Panc1 (cell line): ENCODE measurements at regions not wholly inside any gene's neighbourhood (a gene's known extent, or its start where the extent isn't known, plus 50 kb on each side); places are given as distances from the start of the nearest gene placed in this dataset.

Source experiments
- ATAC-seq: fragments of 200-7000 bp; cut with Tn5 transposase; 2 replicates; pipeline ENCODE4 v1.9.1; 2020; ENCODE audit warnings: mild to moderate bottlenecking, moderate library complexity
- BruUV-seq: library from RNA; stranded (reverse); fragments of 400-500 nt; replicated peaks from 2 replicates; lab custom pipeline; 2021; lab: Mats Ljungman, UMichigan
- CTCF ChIA-PET: fragments of 300-600 bp; sonication (Branson Sonifier 250); formaldehyde crosslinking; loops from one replicate; lab custom pipeline; 2022; ENCODE audit warnings: antibody characterized with exemption; lab: Charles Lee
- POLR2A ChIA-PET: fragments of 300-600 bp; sonication (Branson Sonifier 250); formaldehyde crosslinking; loops from one replicate; lab custom pipeline; 2022; ENCODE audit warnings: antibody characterized with exemption; lab: Charles Lee
- DNase-seq: peaks from one replicate; pipeline ENCODE4 v3.0.0-alpha.2; 2010; ENCODE audit warnings: low read depth, low spot score
- H3K27ac ChIP-seq: 2 replicates; pipeline ENCODE4 v1.5.1; 2011; ENCODE audit warnings: mild to moderate bottlenecking, low read length, inconsistent platforms
- H3K27me3 ChIP-seq: fragments of 200-500 bp; sonication (Bioruptor generic); 2 replicates; pipeline ENCODE4 v1.6.0; 2014; ENCODE audit warnings: low read length, inconsistent platforms; ENCODE audit not compliant: control insufficient read depth, insufficient read depth
- H3K36me3 ChIP-seq: fragments of 200-500 bp; sonication (Bioruptor generic); 2 replicates; pipeline ENCODE4 v1.5.1; 2014; ENCODE audit warnings: inconsistent platforms, mild to moderate bottlenecking, low read length, moderate library complexity; ENCODE audit not compliant: control insufficient read depth, insufficient read depth
- H3K4me1 ChIP-seq: 2 replicates; pipeline ENCODE4 v1.5.1; 2011; ENCODE audit warnings: inconsistent platforms, mild to moderate bottlenecking, low read length, moderate library complexity; ENCODE audit not compliant: control insufficient read depth, insufficient read depth
- H3K4me3 ChIP-seq, 2 experiments: 2 replicates each; pipeline ENCODE4 v1.5.1; 2011 to 2012; ENCODE audit warnings: low read depth in 2 of 2, low read length in 2 of 2, mild to moderate bottlenecking in 2 of 2, inconsistent platforms in 1 of 2, moderate library complexity in 1 of 2
- H3K9me3 ChIP-seq: fragments of 200-500 bp; sonication (Bioruptor generic); 2 replicates; pipeline ENCODE4 v1.5.1; 2014; ENCODE audit warnings: low read depth, mild to moderate bottlenecking, inconsistent platforms, low read length, moderate library complexity; ENCODE audit not compliant: control insufficient read depth, insufficient read depth
- POLR2AphosphoS5 ChIP-seq: IDR thresholded peaks from 2 replicates; pipeline ENCODE4 v1.6.1; 2012; ENCODE audit warnings: mild to moderate bottlenecking, low read depth, low read length, moderate library complexity
- REST ChIP-seq, 2 experiments: IDR thresholded peaks; 2 replicates each; pipeline ENCODE4 v1.6.1; 2011 to 2012; ENCODE audit warnings: low read depth in 2 of 2, control low read depth in 1 of 2, low read length in 1 of 2, mild to moderate bottlenecking in 1 of 2, moderate library complexity in 1 of 2; ENCODE audit not compliant: insufficient read depth in 1 of 2
- SIN3A ChIP-seq: IDR thresholded peaks from 2 replicates; pipeline ENCODE4 v1.6.1; 2012; ENCODE audit warnings: low read depth, mild to moderate bottlenecking, low read length, moderate library complexity, borderline replicate concordance; ENCODE audit not compliant: insufficient read depth
- TCF7L2 ChIP-seq: IDR thresholded peaks from 2 replicates; pipeline ENCODE4 v1.6.1; 2011; ENCODE audit warnings: mild to moderate bottlenecking, low read depth, low read length, inconsistent platforms
- in situ Hi-C: cut with HindIII; loops from 2 replicates; pipeline ENCODE4 v1.10.0; 2016; ENCODE audit warnings: low sequenced_read_pairs, low pct_unique_long_range_greater_than_20kb
- intact Hi-C: fragments of 100-400 bp; cut with micrococcal nuclease; formaldehyde crosslinking; loops from one replicate; pipeline ENCODE4 v1.10.0; 2022; ENCODE audit not compliant: unreplicated experiment
- TF ChIP-seq, protein P1 (sequence below): fragments of 450-650 bp; IDR thresholded peaks from 2 replicates; pipeline ENCODE4 v1.5.1; 2017; ENCODE audit warnings: mild to moderate bottlenecking

GRCh38 chr19:31804668-31805067 is 455.4 kb upstream of the TSHZ3 start:
- no TSS peak for BruUV-seq
- ChIA-PET POLR2A (no interaction called here), CTCF (no interaction called here)
- no peaks in the 10 kb centered on the region for H3K36me3 ChIP-seq
- in situ Hi-C loops, result no loop called here
- H3K4me3 ChIP-seq, result no peak overlapping the region
- H3K9me3 ChIP-seq, result no peaks in the 10 kb centered on the region
- H3K4me1 ChIP-seq, result no peaks in the 10 kb centered on the region
- H3K27ac ChIP-seq, result no peak overlapping the region
- TF ChIP-seq REST (IDR thresholded peaks at IDR 0.05; ENCODE audit: insufficient read depth in 1 of 2, low read depth in 2 of 2, low read length in 1 of 2) (no peak), SIN3A (no peak)
- TF ChIP-seq, protein P1, sequence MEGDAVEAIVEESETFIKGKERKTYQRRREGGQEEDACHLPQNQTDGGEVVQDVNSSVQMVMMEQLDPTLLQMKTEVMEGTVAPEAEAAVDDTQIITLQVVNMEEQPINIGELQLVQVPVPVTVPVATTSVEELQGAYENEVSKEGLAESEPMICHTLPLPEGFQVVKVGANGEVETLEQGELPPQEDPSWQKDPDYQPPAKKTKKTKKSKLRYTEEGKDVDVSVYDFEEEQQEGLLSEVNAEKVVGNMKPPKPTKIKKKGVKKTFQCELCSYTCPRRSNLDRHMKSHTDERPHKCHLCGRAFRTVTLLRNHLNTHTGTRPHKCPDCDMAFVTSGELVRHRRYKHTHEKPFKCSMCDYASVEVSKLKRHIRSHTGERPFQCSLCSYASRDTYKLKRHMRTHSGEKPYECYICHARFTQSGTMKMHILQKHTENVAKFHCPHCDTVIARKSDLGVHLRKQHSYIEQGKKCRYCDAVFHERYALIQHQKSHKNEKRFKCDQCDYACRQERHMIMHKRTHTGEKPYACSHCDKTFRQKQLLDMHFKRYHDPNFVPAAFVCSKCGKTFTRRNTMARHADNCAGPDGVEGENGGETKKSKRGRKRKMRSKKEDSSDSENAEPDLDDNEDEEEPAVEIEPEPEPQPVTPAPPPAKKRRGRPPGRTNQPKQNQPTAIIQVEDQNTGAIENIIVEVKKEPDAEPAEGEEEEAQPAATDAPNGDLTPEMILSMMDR, result no peak
- DNase-seq (no peak), ATAC-seq (no peak)
- no peaks in the 10 kb centered on the region for H3K27me3 ChIP-seq
- intact Hi-C loops, result no loop called here

- ChIA-PET CTCF (no interaction called here), POLR2A (no interaction called here)
- BruUV-seq, result no TSS peak
- ATAC-seq, result no peak
- in situ Hi-C loops, result no loop called here
- TF ChIP-seq REST (IDR thresholded peaks at IDR 0.05; ENCODE audit: insufficient read depth in 1 of 2, low read depth in 2 of 2, low read length in 1 of 2) (no peak), TCF7L2 (no peak), POLR2AphosphoS5 (no peak), SIN3A (no peak)
- TF ChIP-seq, protein P1, result no peak
- Histone ChIP-seq H3K9me3 (no peaks in the 10 kb centered on the region), H3K27ac (no peak overlapping the region), H3K4me3 (no peak overlapping the region), H3K27me3 (no peaks in the 10 kb centered on the region), H3K36me3 (no peaks in the 10 kb centered on the region), H3K4me1 (no peaks in the 10 kb centered on the region)
- DNase-seq, result no peak
- intact Hi-C loops, result no loop called here
Measured at GRCh38 chr19:31810536-31811109, 461.4 kb upstream of the TSHZ3 start.
